Fibroblast of lung (primary cell): ENCODE measurements at regions not wholly inside any gene's neighbourhood (a gene's known extent, or its start where the extent isn't known, plus 50 kb on each side); places are given as distances from the start of the nearest gene placed in this dataset.

Experiments
- DNase-seq, 2 donors: peaks; one replicate each; pipeline versions ENCODE4 v3.0.0 to v3.0.0-alpha.2; 2010; ENCODE audit warnings: low read depth in 2 of 2
- H2AFZ ChIP-seq: 2 replicates; pipeline ENCODE4 v1.5.1; 2012; ENCODE audit warnings: low read length, control low read depth, inconsistent platforms
- H3K27ac ChIP-seq: 2 replicates; pipeline ENCODE4 v1.5.1; 2011; ENCODE audit warnings: low read length, control low read depth; ENCODE audit not compliant: insufficient read depth
- H3K27me3 ChIP-seq: 2 replicates; pipeline ENCODE4 v1.5.1; 2011; ENCODE audit warnings: mild to moderate bottlenecking, low read length; ENCODE audit not compliant: control insufficient read depth, insufficient read depth
- H3K36me3 ChIP-seq: 2 replicates; pipeline ENCODE4 v1.5.1; 2011; ENCODE audit warnings: low read length; ENCODE audit not compliant: control insufficient read depth, insufficient read depth
- H3K4me1 ChIP-seq: 2 replicates; pipeline ENCODE4 v1.5.1; 2011; ENCODE audit warnings: low read length; ENCODE audit not compliant: control insufficient read depth, insufficient read depth; ENCODE audit errors: extremely low read depth
- H3K4me2 ChIP-seq: 2 replicates; pipeline ENCODE4 v1.5.1; 2011; ENCODE audit warnings: low read length, control low read depth; ENCODE audit not compliant: insufficient read depth; ENCODE audit errors: extremely low read depth
- H3K4me3 ChIP-seq, 4 experiments: fragments of 200-600 bp in 1 of 4; sonication (generic) in 1 of 4; replicated peaks in 1 of 4; 2 replicates each; pipeline ENCODE4 v1.5.1; 2011 to 2016; ENCODE audit warnings: low read length in 4 of 4, low read depth in 3 of 4, mild to moderate bottlenecking in 3 of 4, control low read depth in 2 of 4, inconsistent platforms in 1 of 4, mixed read lengths in 1 of 4; ENCODE audit not compliant: insufficient read depth in 1 of 4; ENCODE audit errors: control extremely low read depth in 1 of 4
- H3K79me2 ChIP-seq: 2 replicates; pipeline ENCODE4 v1.5.1; 2012; ENCODE audit warnings: mild to moderate bottlenecking, low read length, inconsistent platforms; ENCODE audit not compliant: control insufficient read depth, insufficient read depth
- H3K9ac ChIP-seq: 2 replicates; pipeline ENCODE4 v1.5.1; 2011; ENCODE audit warnings: mild to moderate bottlenecking, low read length, control low read depth; ENCODE audit not compliant: insufficient read depth
- H3K9me3 ChIP-seq: 2 replicates; pipeline ENCODE4 v1.5.1; 2012; ENCODE audit warnings: low read depth, low read length; ENCODE audit not compliant: control insufficient read depth, insufficient read depth
- H4K20me1 ChIP-seq: 2 replicates; pipeline ENCODE4 v1.5.1; 2011; ENCODE audit warnings: low read length; ENCODE audit not compliant: control insufficient read depth, insufficient read depth; ENCODE audit errors: extremely low read depth
- EZH2 ChIP-seq: IDR thresholded peaks from 2 replicates; pipeline ENCODE4 v1.5.1; 2012; ENCODE audit warnings: low read length, control low read depth, mild to moderate bottlenecking; ENCODE audit errors: missing control alignments
- TF ChIP-seq, protein P1 (sequence below), 2 donors: IDR thresholded peaks in 1 of 2; conservative IDR thresholded peaks in 1 of 2; 1 replicate in 1 of 2; 2 replicates in 1 of 2; pipeline ENCODE4 v1.5.1; 2011 to 2012; ENCODE audit warnings: low read length in 2 of 2, control low read depth in 1 of 2, inconsistent platforms in 1 of 2, low read depth in 1 of 2, mild to moderate bottlenecking in 1 of 2

DNA sequence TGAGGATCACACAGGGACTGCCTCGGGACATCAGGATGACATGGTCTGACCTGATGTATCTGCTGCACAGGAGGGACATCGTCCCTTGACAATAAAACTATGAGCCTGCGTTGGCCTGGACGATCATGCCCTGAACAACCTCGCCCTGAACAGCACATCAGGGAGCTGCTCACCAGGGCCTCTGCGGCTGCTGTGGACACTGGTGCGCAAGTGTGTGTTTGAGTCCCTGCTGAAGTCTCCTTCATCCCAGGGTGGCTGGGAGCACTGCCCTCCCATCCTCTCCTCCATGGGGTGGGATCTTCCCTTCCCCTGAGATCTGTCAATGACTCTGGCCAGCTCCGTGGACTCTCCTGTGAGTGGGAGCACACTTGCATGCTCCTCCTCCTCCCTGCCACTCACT is 257.8 kb downstream of the RBFOX3 start:
- TF ChIP-seq, protein P1, sequence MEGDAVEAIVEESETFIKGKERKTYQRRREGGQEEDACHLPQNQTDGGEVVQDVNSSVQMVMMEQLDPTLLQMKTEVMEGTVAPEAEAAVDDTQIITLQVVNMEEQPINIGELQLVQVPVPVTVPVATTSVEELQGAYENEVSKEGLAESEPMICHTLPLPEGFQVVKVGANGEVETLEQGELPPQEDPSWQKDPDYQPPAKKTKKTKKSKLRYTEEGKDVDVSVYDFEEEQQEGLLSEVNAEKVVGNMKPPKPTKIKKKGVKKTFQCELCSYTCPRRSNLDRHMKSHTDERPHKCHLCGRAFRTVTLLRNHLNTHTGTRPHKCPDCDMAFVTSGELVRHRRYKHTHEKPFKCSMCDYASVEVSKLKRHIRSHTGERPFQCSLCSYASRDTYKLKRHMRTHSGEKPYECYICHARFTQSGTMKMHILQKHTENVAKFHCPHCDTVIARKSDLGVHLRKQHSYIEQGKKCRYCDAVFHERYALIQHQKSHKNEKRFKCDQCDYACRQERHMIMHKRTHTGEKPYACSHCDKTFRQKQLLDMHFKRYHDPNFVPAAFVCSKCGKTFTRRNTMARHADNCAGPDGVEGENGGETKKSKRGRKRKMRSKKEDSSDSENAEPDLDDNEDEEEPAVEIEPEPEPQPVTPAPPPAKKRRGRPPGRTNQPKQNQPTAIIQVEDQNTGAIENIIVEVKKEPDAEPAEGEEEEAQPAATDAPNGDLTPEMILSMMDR (conservative IDR thresholded peaks at IDR 0.05 in 1 of 2, IDR thresholded peaks at IDR 0.05 in 1 of 2; ENCODE audit: low read depth in 1 of 2, low read length in 2 of 2), result no peak
- no peak for TF ChIP-seq EZH2
- no peak overlapping the region for H3K4me2 ChIP-seq
- H3K79me2 ChIP-seq, result no peaks in the 10 kb centered on the region
- no peaks in the 10 kb centered on the region for H3K4me1 ChIP-seq
- DNase-seq, result no peak
- no peak overlapping the region for H2AFZ ChIP-seq
- H3K4me3 ChIP-seq, result no peak overlapping the region
- H3K27me3 ChIP-seq, result no peaks in the 10 kb centered on the region
- no peaks in the 10 kb centered on the region for H4K20me1 ChIP-seq
- no peaks in the 10 kb centered on the region for H3K9me3 ChIP-seq
- no peaks in the 10 kb centered on the region for H3K36me3 ChIP-seq
- H3K27ac ChIP-seq, result no peak overlapping the region
- H3K9ac ChIP-seq, result no peak overlapping the region

DNA sequence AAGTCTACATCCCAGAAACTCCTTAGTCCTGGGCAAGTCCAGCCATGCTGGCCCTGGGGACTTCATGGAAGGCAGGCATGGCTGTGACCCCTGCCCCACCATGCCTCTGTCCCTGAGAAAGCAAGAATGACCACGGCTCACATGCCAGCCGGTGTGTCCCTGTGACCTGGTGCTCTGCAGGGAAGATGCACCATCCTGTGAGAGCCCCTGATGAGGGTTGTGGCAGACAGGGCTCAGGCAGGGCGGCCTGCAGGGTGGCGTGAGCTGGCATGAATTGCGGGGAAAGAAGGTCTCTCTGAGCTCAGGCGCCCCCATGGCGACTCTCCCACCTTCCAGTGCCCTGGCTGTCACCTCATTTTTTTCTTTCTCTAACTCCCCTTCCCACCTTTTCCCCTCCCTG is 260.3 kb downstream of the RBFOX3 start:
- Histone ChIP-seq H3K27ac (no peak overlapping the region), H3K4me1 (no peaks in the 10 kb centered on the region), H3K9ac (no peak overlapping the region), H4K20me1 (no peaks in the 10 kb centered on the region), H3K9me3 (no peaks in the 10 kb centered on the region), H3K4me3 (no peak overlapping the region), H2AFZ (no peak overlapping the region), H3K4me2 (no peak overlapping the region), H3K36me3 (no peaks in the 10 kb centered on the region), H3K79me2 (no peaks in the 10 kb centered on the region), H3K27me3 (no peaks in the 10 kb centered on the region)
- TF ChIP-seq, protein P1 (conservative IDR thresholded peaks at IDR 0.05 in 1 of 2, IDR thresholded peaks at IDR 0.05 in 1 of 2; ENCODE audit: low read depth in 1 of 2, low read length in 2 of 2), result no peak
- TF ChIP-seq EZH2, result no peak
- no peak for DNase-seq

- Histone ChIP-seq H3K9me3 (no peaks in the 10 kb centered on the region), H3K9ac (no peak overlapping the region), H2AFZ (no peak overlapping the region), H3K4me3 (no peak overlapping the region), H3K79me2 (no peaks in the 10 kb centered on the region), H3K27me3 (no peaks in the 10 kb centered on the region), H3K4me1 (no peaks in the 10 kb centered on the region), H3K36me3 (no peaks in the 10 kb centered on the region), H4K20me1 (no peaks in the 10 kb centered on the region), H3K27ac (no peak overlapping the region), H3K4me2 (no peak overlapping the region)
- TF ChIP-seq EZH2, result no peak
- DNase-seq, result no peak
Observed at GRCh38 chr17:79349506-79350400, 261.1 kb downstream of the RBFOX3 start.
